Body of pancreas (tissue), 4 donors: ENCODE measurements at regions not wholly inside any gene's neighbourhood (a gene's known extent, or its start where the extent isn't known, plus 50 kb on each side); places are given as distances from the start of the nearest gene placed in this dataset.

ENCODE experiments used
- ATAC-seq: fragments of 150-250 bp; one replicate; pipeline ENCODE4 v1.9.1; 2016
- DNase-seq, 4 donors: peaks; one replicate each; pipeline ENCODE4 v3.0.0-alpha.2; 2019
- H3K27ac ChIP-seq, 4 donors: fragments of 200-600 bp; sonication (generic); 1 replicate in 3 of 4; 2 replicates in 1 of 4; pipeline versions ENCODE4 v1.5.1 to v1.6.1; 2016 to 2019; ENCODE audit warnings: mild to moderate bottlenecking in 1 of 4, mixed read lengths in 1 of 4, moderate library complexity in 1 of 4
- H3K27me3 ChIP-seq, 2 donors: fragments of 200-600 bp; sonication (generic); one replicate each; pipeline ENCODE4 v1.6.0; 2016; ENCODE audit warnings: mild to moderate bottlenecking in 1 of 2
- H3K36me3 ChIP-seq, 2 donors: fragments of 200-600 bp; sonication (generic); replicated peaks in 1 of 2; 2 replicates each; pipeline ENCODE4 v1.5.1; 2016; ENCODE audit warnings: low read depth in 2 of 2; ENCODE audit not compliant: insufficient read depth in 1 of 2
- H3K4me1 ChIP-seq: fragments of 200-600 bp; sonication (generic); one replicate; pipeline ENCODE4 v1.6.0; 2016
- H3K4me3 ChIP-seq, 2 donors: fragments of 200-600 bp; sonication (generic); 1 replicate in 1 of 2; 2 replicates in 1 of 2; pipeline ENCODE4 v1.5.1; 2016 to 2019
- H3K9me3 ChIP-seq, 3 donors: fragments of 200-600 bp; sonication (generic); 1 replicate in 2 of 3; 2 replicates in 1 of 3; pipeline ENCODE4 v1.5.1; 2016
- CTCF ChIP-seq, 7 experiments: fragments of 450-650 bp in 4 of 7; fragments of 200-600 bp in 3 of 7; sonication (generic) in 3 of 7; IDR thresholded peaks; one replicate each; pipeline ENCODE4 v1.5.1; 2016 to 2019; ENCODE audit warnings: antibody characterized with exemption in 7 of 7
- POLR2A ChIP-seq, 3 donors: fragments of 450-650 bp; IDR thresholded peaks; one replicate each; pipeline ENCODE4 v1.6.1; 2016; ENCODE audit warnings: antibody characterized with exemption in 3 of 3, mild to moderate bottlenecking in 2 of 3
- WGBS, 2 donors: methylation state at CpG; one replicate each; pipeline ENCODE4 v1.1.5; 2017; 5-methylcytosine and 5-hydroxymethylcytosine counted together
- intact Hi-C: fragments of 100-400 bp; cut with DNase I; formaldehyde crosslinking; loops from one replicate; pipeline ENCODE4 v1.15.1; 2023

- TF ChIP-seq POLR2A (IDR thresholded peaks at IDR 0.05): no peak
- no peak for TF ChIP-seq CTCF (IDR thresholded peaks at IDR 0.05)
- H3K4me1 ChIP-seq: no peaks in the 10 kb centered on the region
- peaks cover 0 to 2% of the 10 kb centered on the region in 2 donors for H3K36me3 ChIP-seq
- no peaks in the 10 kb centered on the region for H3K9me3 ChIP-seq
- DNase-seq (no peak), ATAC-seq (no peak)
- no peaks in the 10 kb centered on the region for H3K27me3 ChIP-seq
- intact Hi-C loops: no loop called here
- H3K27ac ChIP-seq: no peak overlapping the region
- 69 to 92% methylated on average over 4 of the region's 4 CpGs for WGBS, 2 donors
- H3K4me3 ChIP-seq: no peak overlapping the region
These were observed 298.8 kb upstream of the UMPS start for GRCh38 chr3:124431331-124431994.

GRCh38 chr3:124434176-124434575, 296.1 kb upstream of the UMPS start:
- DNase-seq (no peak), ATAC-seq (no peak)

DNA sequence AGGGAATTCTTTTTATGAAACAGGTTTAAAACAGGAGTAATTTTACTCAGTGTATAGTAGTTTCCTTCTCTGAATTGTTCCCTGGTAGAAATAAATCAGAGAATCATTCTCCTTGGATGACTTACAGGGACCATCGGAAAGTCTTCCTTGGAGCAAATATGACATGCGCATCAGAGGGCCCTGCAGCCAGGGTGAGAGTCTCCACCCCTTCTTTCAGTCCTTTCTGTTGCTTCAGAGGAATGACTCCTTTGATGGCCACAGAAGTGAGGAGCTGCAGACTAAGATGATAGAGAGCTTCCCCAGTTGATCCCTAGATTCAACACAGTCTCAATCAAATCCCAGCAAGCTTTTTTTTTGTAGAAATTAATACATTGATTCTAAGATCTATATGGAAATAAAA, 294.8 kb upstream of the UMPS start:
- no peaks in the 10 kb centered on the region for H3K27me3 ChIP-seq
- H3K9me3 ChIP-seq: no peaks in the 10 kb centered on the region
- H3K4me1 ChIP-seq: no peaks in the 10 kb centered on the region
- 94 to 98% methylated on average over 2 of the region's 2 CpGs for WGBS, 2 donors
- H3K4me3 ChIP-seq: no peak overlapping the region
- intact Hi-C loops: no loop called here
- peaks cover 0 to 2% of the 10 kb centered on the region in 2 donors for H3K36me3 ChIP-seq
- ATAC-seq (no peak), DNase-seq (no peak)
- no peak overlapping the region for H3K27ac ChIP-seq
- TF ChIP-seq POLR2A (IDR thresholded peaks at IDR 0.05): no peak
- no peak for TF ChIP-seq CTCF (IDR thresholded peaks at IDR 0.05)

More at GRCh38 chr3:124434176-124434575, 296.1 kb upstream of the UMPS start:
- no peaks in the 10 kb centered on the region for H3K9me3 ChIP-seq
- H3K36me3 ChIP-seq: peaks cover 0 to 2% of the 10 kb centered on the region in 2 donors
- no peak for TF ChIP-seq POLR2A (IDR thresholded peaks at IDR 0.05)
- no peak for TF ChIP-seq CTCF (IDR thresholded peaks at IDR 0.05)
- H3K4me3 ChIP-seq: no peak overlapping the region
- no peak overlapping the region for H3K27ac ChIP-seq
- 95% methylated on average over 10 of the region's 10 CpGs for WGBS, 2 donors
- H3K27me3 ChIP-seq: no peaks in the 10 kb centered on the region
- H3K4me1 ChIP-seq: no peaks in the 10 kb centered on the region
- intact Hi-C loops: no loop called here

GRCh38 chr3:124438813-124439212, 291.4 kb upstream of the UMPS start:
- H3K4me1 ChIP-seq: no peaks in the 10 kb centered on the region
- H3K4me3 ChIP-seq: no peak overlapping the region
- intact Hi-C loops: no loop called here
- no peaks in the 10 kb centered on the region for H3K9me3 ChIP-seq
- no peak for DNase-seq
- no peak overlapping the region for H3K27ac ChIP-seq
- no peak for ATAC-seq
- TF ChIP-seq POLR2A (IDR thresholded peaks at IDR 0.05) (no peak), CTCF (IDR thresholded peaks at IDR 0.05) (no peak)
- WGBS, 2 donors: 72 to 76% methylated on average over 4 of the region's 4 CpGs
- H3K27me3 ChIP-seq: no peaks in the 10 kb centered on the region
- no peaks in the 10 kb centered on the region for H3K36me3 ChIP-seq

- Histone ChIP-seq H3K36me3 (no peaks in the 10 kb centered on the region), H3K4me3 (no peak overlapping the region), H3K9me3 (no peaks in the 10 kb centered on the region), H3K4me1 (no peaks in the 10 kb centered on the region), H3K27me3 (no peaks in the 10 kb centered on the region), H3K27ac (no peak overlapping the region)
- DNase-seq (no peak), ATAC-seq (no peak)
- TF ChIP-seq CTCF (IDR thresholded peaks at IDR 0.05): no peak
- TF ChIP-seq POLR2A (IDR thresholded peaks at IDR 0.05): no peak
- WGBS, 2 donors: 70 to 89% methylated on average over 1 of the region's 1 CpG
- intact Hi-C loops: no loop called here
These were observed 290.6 kb upstream of the UMPS start for GRCh38 chr3:124439603-124440002.
